ENCODE measurements at regions not wholly inside any gene's neighbourhood (a gene's known extent, or its start where the extent isn't known, plus 50 kb on each side); places are given as distances from the start of the nearest gene placed in this dataset.
"Not testable (repeated sequence)": the region's sequence is repeated elsewhere in the genome, so short reads cannot be mapped to it uniquely, and the experiment has no call there.

DNA sequence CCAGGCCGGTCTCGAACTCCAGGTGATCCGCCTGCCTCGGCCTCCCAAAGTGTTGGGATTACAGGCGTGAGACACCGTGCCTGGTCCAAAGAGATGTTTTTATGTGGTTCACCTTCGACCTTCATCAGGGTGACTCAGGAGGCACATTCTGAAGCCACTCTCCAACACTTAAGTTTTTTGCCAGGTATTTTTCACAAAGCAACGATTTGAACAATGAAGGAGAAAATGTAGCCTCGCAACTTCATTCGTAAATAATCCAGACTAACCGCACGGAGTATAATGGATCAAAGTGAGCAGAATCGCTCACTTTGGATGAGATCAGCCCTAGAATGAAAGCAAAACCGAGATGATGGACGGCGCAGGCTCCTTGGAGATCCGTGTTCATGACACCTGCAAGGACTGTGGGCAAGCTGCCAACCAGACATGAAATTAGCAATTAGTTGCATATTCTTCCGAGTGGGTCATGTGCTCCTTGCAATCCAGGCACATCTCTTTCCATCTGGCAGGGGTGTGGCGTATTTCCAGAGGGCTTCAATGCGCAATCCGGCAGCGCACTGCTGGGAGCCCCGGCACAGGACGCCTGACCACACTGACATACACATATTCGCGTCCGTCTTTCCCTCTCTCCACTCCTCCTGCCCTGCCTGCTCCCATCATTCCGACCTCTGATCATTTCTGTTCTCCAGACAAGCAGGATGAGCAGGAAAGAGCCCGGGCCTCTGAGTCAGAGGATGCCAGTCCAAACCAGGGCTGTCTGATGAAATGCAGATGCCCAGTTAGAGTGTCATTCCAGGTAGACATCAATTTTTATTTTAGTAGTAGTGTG, 148.4 kb downstream of the KLF6 start:
- Histone ChIP-seq H3K4me3 (ENCODE audit: low read length) (no peak overlapping the region), H3K27ac (ENCODE audit: low read length) (no peak overlapping the region), H3K9ac (ENCODE audit: low read length) (no peak overlapping the region), H3K4me1 (ENCODE audit: control insufficient read depth, low read depth, low read length) (no peaks in the 10 kb centered on the region), H3K36me3 (ENCODE audit: control insufficient read depth, low read depth, low read length) (no peaks in the 10 kb centered on the region), H3K27me3 (ENCODE audit: control insufficient read depth, insufficient read depth, low read length) (no peaks in the 10 kb centered on the region), H3K9me3 (ENCODE audit: control insufficient read depth, low read depth, low read length) (no peaks in the 10 kb centered on the region)

DNA sequence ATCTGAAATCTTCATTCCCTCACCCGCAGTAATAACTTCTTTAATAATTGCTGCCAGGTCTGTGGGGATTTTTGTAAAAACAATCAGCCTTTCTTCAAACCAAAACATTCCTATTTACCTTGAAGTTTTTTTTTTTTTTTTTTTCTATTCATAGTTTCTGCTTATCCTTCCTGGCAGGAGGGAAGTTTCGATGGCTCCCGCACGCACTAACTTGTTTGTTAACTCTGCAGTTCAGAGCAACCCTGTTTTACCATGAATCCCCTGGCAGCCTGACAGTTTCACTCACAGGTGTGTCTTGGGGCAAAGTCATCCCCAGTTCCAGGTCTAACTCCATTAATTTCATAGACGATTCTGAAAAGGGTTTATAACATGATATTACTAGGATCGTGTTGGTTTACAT, 149.3 kb downstream of the KLF6 start:
- H3K27me3 ChIP-seq (ENCODE audit: control insufficient read depth, insufficient read depth, low read length): no peaks in the 10 kb centered on the region
- no peaks in the 10 kb centered on the region for H3K4me1 ChIP-seq (ENCODE audit: control insufficient read depth, low read depth, low read length)
- H3K27ac ChIP-seq (ENCODE audit: low read length): no peak overlapping the region
- no peaks in the 10 kb centered on the region for H3K9me3 ChIP-seq (ENCODE audit: control insufficient read depth, low read depth, low read length)
- H3K4me3 ChIP-seq (ENCODE audit: low read length): no peak overlapping the region
- no peaks in the 10 kb centered on the region for H3K36me3 ChIP-seq (ENCODE audit: control insufficient read depth, low read depth, low read length)
- no peak overlapping the region for H3K9ac ChIP-seq (ENCODE audit: low read length)

DNA sequence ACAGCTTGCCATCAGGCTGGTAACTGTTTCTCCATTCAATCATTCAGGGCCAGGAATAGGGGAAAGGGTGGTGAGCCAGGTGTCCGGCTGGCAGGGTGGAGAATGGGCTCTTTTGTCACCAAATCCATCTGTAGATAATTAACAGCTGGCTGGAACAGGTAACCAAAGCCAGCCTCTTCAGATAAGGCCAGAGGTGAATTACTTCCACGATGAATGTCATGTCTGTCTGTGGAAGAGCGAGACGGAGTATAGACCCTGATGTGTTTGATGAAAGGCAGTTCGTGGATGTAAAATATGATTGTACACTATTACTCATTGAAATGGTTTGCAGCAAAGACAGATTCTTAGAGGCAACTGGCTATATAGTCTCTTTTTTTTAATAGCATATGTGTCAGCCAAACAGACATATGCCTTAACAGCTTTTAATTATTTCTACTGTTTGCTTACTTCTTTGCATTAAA, 149.8 kb downstream of the KLF6 start:
- H3K9me3 ChIP-seq (ENCODE audit: control insufficient read depth, low read depth, low read length): no peaks in the 10 kb centered on the region
- no peaks in the 10 kb centered on the region for H3K27me3 ChIP-seq (ENCODE audit: control insufficient read depth, insufficient read depth, low read length)
- no peaks in the 10 kb centered on the region for H3K36me3 ChIP-seq (ENCODE audit: control insufficient read depth, low read depth, low read length)
- no peak overlapping the region for H3K27ac ChIP-seq (ENCODE audit: low read length)
- no peak overlapping the region for H3K4me3 ChIP-seq (ENCODE audit: low read length)
- H3K4me1 ChIP-seq (ENCODE audit: control insufficient read depth, low read depth, low read length): no peaks in the 10 kb centered on the region
- no peak overlapping the region for H3K9ac ChIP-seq (ENCODE audit: low read length)

DNA sequence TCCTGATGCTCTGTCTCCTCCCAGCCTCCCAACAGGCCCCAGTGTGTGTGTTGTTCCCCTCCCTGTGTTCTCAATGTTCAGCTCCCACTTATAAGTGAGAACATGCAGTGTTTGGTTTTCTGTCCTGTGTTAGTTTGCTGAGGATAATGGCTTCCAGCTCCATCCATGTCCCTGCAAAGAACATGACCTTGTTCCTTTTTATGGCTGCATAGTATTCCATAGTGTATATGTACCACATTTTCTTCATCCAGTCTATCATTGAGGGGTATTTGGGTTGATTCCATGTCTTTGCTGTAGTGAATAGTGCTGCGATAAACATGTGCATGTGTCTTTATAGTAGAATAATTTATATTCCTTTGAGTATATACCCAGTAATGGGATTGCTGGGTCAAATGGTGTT, 150.4 kb downstream of the KLF6 start:
- not testable (repeated sequence) for H3K4me1 ChIP-seq (ENCODE audit: control insufficient read depth, low read depth, low read length); H3K4me3 ChIP-seq (ENCODE audit: low read length); H3K36me3 ChIP-seq (ENCODE audit: control insufficient read depth, low read depth, low read length); H3K27me3 ChIP-seq (ENCODE audit: control insufficient read depth, insufficient read depth, low read length); H3K9me3 ChIP-seq (ENCODE audit: control insufficient read depth, low read depth, low read length); H3K27ac ChIP-seq (ENCODE audit: low read length); H3K9ac ChIP-seq (ENCODE audit: low read length)

DNA sequence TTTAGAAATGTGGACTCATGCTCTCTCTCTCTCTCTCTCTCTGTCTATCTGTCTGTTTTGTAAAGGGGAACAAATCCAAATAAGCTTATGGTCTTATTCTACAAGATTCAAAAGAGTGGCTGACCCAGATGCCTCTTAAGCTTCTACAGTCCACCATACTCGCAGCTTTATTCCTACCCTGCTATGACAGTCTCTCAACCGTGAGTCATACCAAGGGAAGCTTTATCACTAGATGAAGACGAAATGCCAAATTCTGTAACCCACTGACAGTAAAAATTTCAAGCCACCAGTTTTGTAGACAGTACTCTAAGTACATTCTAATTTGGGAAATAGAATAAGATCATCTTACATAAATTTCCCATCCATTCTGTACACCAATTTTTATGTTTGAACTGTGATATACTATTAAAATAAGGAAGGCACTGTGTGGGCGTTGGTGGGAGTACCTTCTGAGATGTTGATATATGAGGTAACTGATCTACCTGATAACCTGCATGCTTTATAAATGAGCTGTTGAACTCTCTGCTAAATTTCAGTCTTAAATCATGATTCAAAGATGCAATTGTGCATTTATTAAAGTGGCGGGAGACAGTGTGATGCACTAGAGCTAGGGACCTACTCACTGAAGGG, 153.2 kb downstream of the KLF6 start:
- no peak overlapping the region for H3K4me3 ChIP-seq (ENCODE audit: low read length)
- H3K9ac ChIP-seq (ENCODE audit: low read length): no peak overlapping the region
- no peaks in the 10 kb centered on the region for H3K36me3 ChIP-seq (ENCODE audit: control insufficient read depth, low read depth, low read length)
- H3K9me3 ChIP-seq (ENCODE audit: control insufficient read depth, low read depth, low read length): no peaks in the 10 kb centered on the region
- no peaks in the 10 kb centered on the region for H3K4me1 ChIP-seq (ENCODE audit: control insufficient read depth, low read depth, low read length)
- no peaks in the 10 kb centered on the region for H3K27me3 ChIP-seq (ENCODE audit: control insufficient read depth, insufficient read depth, low read length)
- no peak overlapping the region for H3K27ac ChIP-seq (ENCODE audit: low read length)

DNA sequence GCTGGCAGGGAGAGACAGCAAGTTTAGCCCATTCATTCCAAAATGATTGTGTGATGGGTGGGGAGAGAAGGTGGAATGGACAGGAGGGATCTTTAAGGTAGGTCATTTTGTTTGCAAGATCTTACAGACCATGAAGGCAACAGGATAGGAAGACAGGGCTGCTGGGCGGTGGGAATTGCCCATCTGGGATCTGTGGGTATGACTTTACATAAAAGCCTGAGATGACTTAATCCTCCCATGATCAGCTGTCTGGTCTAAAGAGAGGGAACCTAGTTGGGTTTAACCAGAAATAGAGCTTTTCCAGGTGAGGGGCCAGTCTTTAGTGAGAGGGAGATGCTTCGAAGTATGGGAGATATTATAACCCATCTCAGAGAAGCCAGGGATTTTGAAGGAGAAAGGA, 153.7 kb downstream of the KLF6 start:
- Histone ChIP-seq H3K9ac (ENCODE audit: low read length) (no peak overlapping the region), H3K27me3 (ENCODE audit: control insufficient read depth, insufficient read depth, low read length) (no peaks in the 10 kb centered on the region), H3K27ac (ENCODE audit: low read length) (no peak overlapping the region), H3K9me3 (ENCODE audit: control insufficient read depth, low read depth, low read length) (no peaks in the 10 kb centered on the region), H3K4me1 (ENCODE audit: control insufficient read depth, low read depth, low read length) (no peaks in the 10 kb centered on the region), H3K4me3 (ENCODE audit: low read length) (no peak overlapping the region), H3K36me3 (ENCODE audit: control insufficient read depth, low read depth, low read length) (no peaks in the 10 kb centered on the region)

DNA sequence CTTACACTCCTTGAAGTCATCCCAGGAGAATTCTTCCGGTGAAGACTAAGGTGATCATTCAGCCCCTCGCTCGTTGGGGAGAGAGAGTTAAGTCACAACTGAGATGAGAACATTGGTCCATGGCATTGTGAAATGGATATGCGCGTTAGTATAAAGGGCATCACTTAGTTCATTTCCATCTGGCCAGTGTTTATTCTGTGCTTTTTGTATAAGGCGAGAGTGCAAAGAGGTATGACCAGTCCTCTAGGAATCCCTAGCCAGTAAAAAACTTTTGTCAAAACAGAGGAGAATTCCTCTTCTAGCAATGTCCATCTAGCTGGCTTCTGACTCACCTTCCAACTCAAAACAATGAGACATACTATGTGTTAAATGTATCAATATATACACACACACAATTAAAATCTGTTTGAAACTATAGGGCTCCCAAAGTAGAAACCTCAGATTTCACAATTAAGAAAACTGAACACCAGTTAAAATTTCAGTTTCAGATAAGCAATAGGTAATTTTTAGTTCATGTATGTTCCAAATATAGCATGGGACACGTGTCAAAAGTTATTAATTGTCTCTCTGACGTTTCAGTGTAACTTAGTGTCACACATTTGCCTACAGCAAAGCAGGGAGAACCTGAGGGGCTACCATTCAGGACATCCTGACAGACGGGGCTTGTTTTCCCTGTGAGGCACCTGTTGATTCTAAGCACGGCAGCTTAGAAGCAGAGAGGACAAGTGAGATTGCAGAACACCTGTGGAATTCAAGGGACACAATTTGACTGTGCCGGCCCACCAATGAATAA, 158.9 kb downstream of the KLF6 start:
- Histone ChIP-seq H3K9ac (ENCODE audit: low read length) (no peak overlapping the region), H3K9me3 (ENCODE audit: control insufficient read depth, low read depth, low read length) (no peaks in the 10 kb centered on the region), H3K27ac (ENCODE audit: low read length) (no peak overlapping the region), H3K4me3 (ENCODE audit: low read length) (no peak overlapping the region), H3K36me3 (ENCODE audit: control insufficient read depth, low read depth, low read length) (no peaks in the 10 kb centered on the region), H3K4me1 (ENCODE audit: control insufficient read depth, low read depth, low read length) (peaks cover 16% of the 10 kb centered on the region), H3K27me3 (ENCODE audit: control insufficient read depth, insufficient read depth, low read length) (no peaks in the 10 kb centered on the region)

DNA sequence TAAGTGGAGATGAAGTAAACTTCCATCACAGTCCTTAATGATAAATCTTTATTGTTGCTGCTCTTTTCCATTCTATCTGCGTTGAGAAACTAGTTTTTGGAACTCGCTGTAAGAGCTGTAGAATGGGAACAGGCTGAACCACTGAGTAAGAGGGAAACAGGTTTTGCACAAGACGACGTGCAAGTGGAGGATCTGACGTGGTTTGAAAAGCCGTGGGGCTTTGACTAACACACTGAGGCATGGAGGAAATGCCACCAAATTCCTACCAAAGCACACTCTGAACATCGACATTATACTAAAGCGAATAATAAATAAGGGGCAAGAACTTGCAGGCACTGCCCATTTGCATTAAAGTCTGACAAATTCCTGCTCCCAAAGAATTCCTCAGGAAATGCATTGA, 160.6 kb downstream of the KLF6 start:
- Histone ChIP-seq H3K4me1 (ENCODE audit: control insufficient read depth, low read depth, low read length) (peaks cover 16% of the 10 kb centered on the region), H3K27me3 (ENCODE audit: control insufficient read depth, insufficient read depth, low read length) (no peaks in the 10 kb centered on the region), H3K4me3 (ENCODE audit: low read length) (no peak overlapping the region), H3K9me3 (ENCODE audit: control insufficient read depth, low read depth, low read length) (no peaks in the 10 kb centered on the region), H3K9ac (ENCODE audit: low read length) (no peak overlapping the region), H3K27ac (ENCODE audit: low read length) (no peak overlapping the region), H3K36me3 (ENCODE audit: control insufficient read depth, low read depth, low read length) (no peaks in the 10 kb centered on the region)

DNA sequence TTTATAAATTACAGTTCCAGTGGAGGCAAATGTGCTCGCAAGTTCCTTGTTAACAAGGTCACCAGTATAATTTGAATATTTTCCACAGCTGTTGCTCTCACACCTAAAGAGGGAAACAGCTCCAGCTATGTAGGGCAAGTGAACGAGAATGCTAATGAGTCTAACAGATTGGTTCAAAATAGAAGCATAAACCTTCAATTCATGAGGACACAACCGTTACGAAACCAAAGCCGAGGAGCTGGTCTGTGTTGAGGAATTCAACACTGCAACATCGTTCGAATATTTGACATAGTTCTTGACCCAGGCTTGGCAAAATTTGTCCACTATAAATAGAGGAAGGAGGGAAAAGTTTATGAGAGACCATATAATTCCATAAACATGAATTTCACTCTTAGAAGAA, 161.3 kb downstream of the KLF6 start:
- H3K4me3 ChIP-seq (ENCODE audit: low read length): no peak overlapping the region
- no peaks in the 10 kb centered on the region for H3K9me3 ChIP-seq (ENCODE audit: control insufficient read depth, low read depth, low read length)
- no peaks in the 10 kb centered on the region for H3K36me3 ChIP-seq (ENCODE audit: control insufficient read depth, low read depth, low read length)
- H3K27ac ChIP-seq (ENCODE audit: low read length): no peak overlapping the region
- peaks cover 16% of the 10 kb centered on the region for H3K4me1 ChIP-seq (ENCODE audit: control insufficient read depth, low read depth, low read length)
- no peak overlapping the region for H3K9ac ChIP-seq (ENCODE audit: low read length)
- H3K27me3 ChIP-seq (ENCODE audit: control insufficient read depth, insufficient read depth, low read length): no peaks in the 10 kb centered on the region

DNA sequence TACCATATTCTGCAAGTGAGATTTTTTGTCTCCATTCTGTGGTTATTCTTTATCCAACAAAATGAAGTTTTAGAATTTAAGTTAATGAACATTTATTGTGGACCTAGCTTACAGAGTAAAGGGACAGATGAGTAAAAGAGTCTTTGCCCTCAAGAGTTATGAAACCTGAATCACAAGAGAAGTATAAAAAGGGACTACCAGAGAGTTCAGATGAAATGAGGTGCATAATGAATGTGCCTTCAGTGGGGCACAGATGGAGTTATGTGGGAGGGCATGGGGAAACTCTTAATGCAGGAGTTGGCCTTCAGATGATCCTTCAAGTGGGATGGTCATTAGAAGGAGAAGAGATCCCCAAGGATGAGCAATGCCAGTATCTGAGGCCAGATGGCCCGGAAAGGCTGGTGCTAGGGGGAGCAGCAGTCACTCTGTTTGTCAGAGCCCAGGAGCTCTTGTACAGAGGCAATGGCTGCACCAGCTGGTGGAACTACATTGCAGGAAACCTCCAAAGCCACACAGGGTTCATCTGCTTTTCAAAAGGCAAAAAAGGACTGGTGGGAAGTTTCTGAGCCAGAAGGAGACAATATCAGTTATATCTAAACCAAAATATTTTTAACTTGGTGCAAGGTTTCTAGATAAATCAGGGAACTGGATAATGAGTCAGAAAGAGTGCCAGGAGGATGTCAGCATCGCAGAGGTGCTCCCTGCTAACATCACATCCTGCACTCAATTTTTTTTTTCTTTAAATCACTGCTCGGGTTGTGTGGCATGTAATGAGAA, 162.0 kb downstream of the KLF6 start:
- no peak overlapping the region for H3K9ac ChIP-seq (ENCODE audit: low read length)
- H3K36me3 ChIP-seq (ENCODE audit: control insufficient read depth, low read depth, low read length): no peaks in the 10 kb centered on the region
- H3K4me1 ChIP-seq (ENCODE audit: control insufficient read depth, low read depth, low read length): peaks cover 16% of the 10 kb centered on the region
- no peaks in the 10 kb centered on the region for H3K9me3 ChIP-seq (ENCODE audit: control insufficient read depth, low read depth, low read length)
- H3K4me3 ChIP-seq (ENCODE audit: low read length): no peak overlapping the region
- no peak overlapping the region for H3K27ac ChIP-seq (ENCODE audit: low read length)
- no peaks in the 10 kb centered on the region for H3K27me3 ChIP-seq (ENCODE audit: control insufficient read depth, insufficient read depth, low read length)

DNA sequence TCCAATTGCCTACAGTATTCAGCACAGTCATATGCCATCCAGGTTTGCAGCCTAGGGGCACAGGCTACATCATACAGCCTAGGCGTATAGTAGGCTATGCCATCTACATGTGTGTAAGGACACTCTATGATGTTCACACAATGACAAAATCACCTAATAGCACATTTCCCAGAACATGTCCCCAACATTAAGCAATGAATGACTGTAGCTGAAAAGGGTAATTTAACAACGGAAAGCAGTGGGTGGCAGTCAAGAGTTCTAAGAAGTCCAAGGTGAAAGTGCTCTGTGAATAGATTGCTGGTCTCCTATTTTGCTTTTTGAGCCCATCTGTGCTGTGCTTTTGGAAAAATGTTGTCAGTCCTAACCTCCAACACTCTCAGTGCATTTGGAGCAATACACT, 162.6 kb downstream of the KLF6 start:
- no peaks in the 10 kb centered on the region for H3K27me3 ChIP-seq (ENCODE audit: control insufficient read depth, insufficient read depth, low read length)
- no peak overlapping the region for H3K27ac ChIP-seq (ENCODE audit: low read length)
- H3K4me1 ChIP-seq (ENCODE audit: control insufficient read depth, low read depth, low read length): peaks cover 16% of the 10 kb centered on the region
- H3K4me3 ChIP-seq (ENCODE audit: low read length): no peak overlapping the region
- H3K9ac ChIP-seq (ENCODE audit: low read length): no peak overlapping the region
- no peaks in the 10 kb centered on the region for H3K36me3 ChIP-seq (ENCODE audit: control insufficient read depth, low read depth, low read length)
- H3K9me3 ChIP-seq (ENCODE audit: control insufficient read depth, low read depth, low read length): no peaks in the 10 kb centered on the region
